ENCODE measurements at regions not wholly inside any gene's neighbourhood (a gene's known extent, or its start where the extent isn't known, plus 50 kb on each side); places are given as distances from the start of the nearest gene placed in this dataset.
"Not testable (repeated sequence)": the region's sequence is repeated elsewhere in the genome, so short reads cannot be mapped to it uniquely, and the experiment has no call there.

- no TSS peak for BruUV-seq (replicated peaks)
- Histone ChIP-seq H3K9me3 (ENCODE audit: control insufficient read depth, insufficient read depth, low read depth, low read length) (no peaks in the 10 kb centered on the region), H3K27ac (ENCODE audit: low read length) (no peak overlapping the region), H3K36me3 (ENCODE audit: control insufficient read depth, insufficient read depth, low read length) (no peaks in the 10 kb centered on the region), H3K4me1 (ENCODE audit: control insufficient read depth, insufficient read depth, low read length) (no peaks in the 10 kb centered on the region), H3K27me3 (ENCODE audit: control insufficient read depth, insufficient read depth, low read length) (no peaks in the 10 kb centered on the region), H3K4me3 (ENCODE audit: low read depth in 2 of 2, low read length in 2 of 2) (no peak overlapping the region)
- DNase-seq (ENCODE audit: low read depth, low spot score): no peak
- CTCF ChIA-PET: interaction anchor here (0.5 kb wide), 1 partner anchor 1169 kb away, joined by 3 read pairs; no protein-coding TSS in a partner anchor
- intact Hi-C loops (cut with micrococcal nuclease; ENCODE audit: unreplicated experiment): no loop called here
- no peak for ATAC-seq
- POLR2A ChIA-PET: no interaction called here
- TF ChIP-seq CTCF (IDR thresholded peaks at IDR 0.05) (no peak), SIN3A (IDR thresholded peaks at IDR 0.05; ENCODE audit: borderline replicate concordance, insufficient read depth, low read depth, low read length) (no peak), TCF7L2 (IDR thresholded peaks at IDR 0.05; ENCODE audit: low read depth, low read length) (no peak), POLR2AphosphoS5 (IDR thresholded peaks at IDR 0.05; ENCODE audit: low read depth, low read length) (no peak), REST (IDR thresholded peaks at IDR 0.05; ENCODE audit: insufficient read depth in 1 of 2, low read depth in 2 of 2, low read length in 1 of 2) (no peak)
- in situ Hi-C loops (cut with HindIII; ENCODE audit: low pct_unique_long_range_greater_than_20kb, low sequenced_read_pairs): no loop called here
These were observed 1240.9 kb downstream of the CDH11 start for GRCh38 chr16:63880948-63881347.

- Histone ChIP-seq H3K36me3 (ENCODE audit: control insufficient read depth, insufficient read depth, low read length) (no peaks in the 10 kb centered on the region), H3K27ac (ENCODE audit: low read length) (no peak overlapping the region), H3K4me3 (ENCODE audit: low read depth in 2 of 2, low read length in 2 of 2) (no peak overlapping the region), H3K4me1 (ENCODE audit: control insufficient read depth, insufficient read depth, low read length) (no peaks in the 10 kb centered on the region), H3K9me3 (ENCODE audit: control insufficient read depth, insufficient read depth, low read depth, low read length) (no peaks in the 10 kb centered on the region), H3K27me3 (ENCODE audit: control insufficient read depth, insufficient read depth, low read length) (no peaks in the 10 kb centered on the region)
- POLR2A ChIA-PET: no interaction called here
- ATAC-seq (no peak), DNase-seq (ENCODE audit: low read depth, low spot score) (no peak)
- in situ Hi-C loops (cut with HindIII; ENCODE audit: low pct_unique_long_range_greater_than_20kb, low sequenced_read_pairs): no loop called here
- CTCF ChIA-PET: no interaction called here
- no peak for TF ChIP-seq SIN3A (IDR thresholded peaks at IDR 0.05; ENCODE audit: borderline replicate concordance, insufficient read depth, low read depth, low read length)
- intact Hi-C loops (cut with micrococcal nuclease; ENCODE audit: unreplicated experiment): no loop called here
- no TSS peak for BruUV-seq (replicated peaks)
These were observed 1244.5 kb downstream of the CDH11 start for GRCh38 chr16:63877401-63877800.

- ChIA-PET CTCF (no interaction called here), POLR2A (no interaction called here)
- intact Hi-C loops (cut with micrococcal nuclease; ENCODE audit: unreplicated experiment) (no loop called here), in situ Hi-C loops (cut with HindIII; ENCODE audit: low pct_unique_long_range_greater_than_20kb, low sequenced_read_pairs) (no loop called here)
- ATAC-seq (no peak), DNase-seq (ENCODE audit: low read depth, low spot score) (no peak)
- TF ChIP-seq REST (IDR thresholded peaks at IDR 0.05; ENCODE audit: insufficient read depth in 1 of 2, low read depth in 2 of 2, low read length in 1 of 2) (no peak), TCF7L2 (IDR thresholded peaks at IDR 0.05; ENCODE audit: low read depth, low read length) (no peak), SIN3A (IDR thresholded peaks at IDR 0.05; ENCODE audit: borderline replicate concordance, insufficient read depth, low read depth, low read length) (no peak), POLR2AphosphoS5 (IDR thresholded peaks at IDR 0.05; ENCODE audit: low read depth, low read length) (no peak), CTCF (IDR thresholded peaks at IDR 0.05) (no peak)
- no TSS peak for BruUV-seq (replicated peaks)
- Histone ChIP-seq H3K4me3 (ENCODE audit: low read depth in 2 of 2, low read length in 2 of 2) (no peak overlapping the region), H3K4me1 (ENCODE audit: control insufficient read depth, insufficient read depth, low read length) (no peaks in the 10 kb centered on the region), H3K36me3 (ENCODE audit: control insufficient read depth, insufficient read depth, low read length) (no peaks in the 10 kb centered on the region), H3K27ac (ENCODE audit: low read length) (no peak overlapping the region), H3K9me3 (ENCODE audit: control insufficient read depth, insufficient read depth, low read depth, low read length) (no peaks in the 10 kb centered on the region), H3K27me3 (ENCODE audit: control insufficient read depth, insufficient read depth, low read length) (no peaks in the 10 kb centered on the region)
These were observed 1245.8 kb downstream of the CDH11 start for GRCh38 chr16:63876103-63876502.

- BruUV-seq (replicated peaks); in situ Hi-C loops (cut with HindIII; ENCODE audit: low pct_unique_long_range_greater_than_20kb, low sequenced_read_pairs): not testable (repeated sequence)
These were observed 1261.2 kb downstream of the CDH11 start for GRCh38 chr16:63860700-63861099.

More at GRCh38 chr16:63860700-63861099, 1261.2 kb downstream of the CDH11 start:
- H3K27ac ChIP-seq (ENCODE audit: low read length); intact Hi-C loops (cut with micrococcal nuclease; ENCODE audit: unreplicated experiment); H3K36me3 ChIP-seq (ENCODE audit: control insufficient read depth, insufficient read depth, low read length); H3K4me1 ChIP-seq (ENCODE audit: control insufficient read depth, insufficient read depth, low read length); H3K4me3 ChIP-seq (ENCODE audit: low read depth in 2 of 2, low read length in 2 of 2); DNase-seq (ENCODE audit: low read depth, low spot score); POLR2A ChIA-PET; ATAC-seq; CTCF ChIA-PET; H3K9me3 ChIP-seq (ENCODE audit: control insufficient read depth, insufficient read depth, low read depth, low read length); H3K27me3 ChIP-seq (ENCODE audit: control insufficient read depth, insufficient read depth, low read length): not testable (repeated sequence)
